Small intestine (tissue), 7 donors: ENCODE measurements at regions not wholly inside any gene's neighbourhood (a gene's known extent, or its start where the extent isn't known, plus 50 kb on each side); places are given as distances from the start of the nearest gene placed in this dataset.
"Not testable (repeated sequence)": the region's sequence is repeated elsewhere in the genome, so short reads cannot be mapped to it uniquely, and the experiment has no call there.

ENCODE experiments used
- DNase-seq, 2 donors: peaks; one replicate each; pipeline versions ENCODE4 v3.0.0 to v3.0.0-alpha.2; 2013
- FAIRE-seq: peaks from 2 replicates; lab custom pipeline; 2012; peaks lifted over from hg19 to GRCh38; lab: Jason Lieb, UNC
- H3K27ac ChIP-seq, 3 donors: one replicate each; pipeline ENCODE4 v1.5.1; 2013; ENCODE audit warnings: low read length in 2 of 3, mild to moderate bottlenecking in 2 of 3, control low read depth in 1 of 3, inconsistent platforms in 1 of 3, low read depth in 1 of 3, moderate library complexity in 1 of 3
- H3K27me3 ChIP-seq, 3 donors: one replicate each; pipeline ENCODE4 v1.6.1; 2013; ENCODE audit warnings: low read length in 3 of 3, inconsistent platforms in 1 of 3; ENCODE audit not compliant: control insufficient read depth in 3 of 3, insufficient read depth in 3 of 3
- H3K36me3 ChIP-seq, 3 donors: one replicate each; pipeline ENCODE4 v1.6.1; 2013; ENCODE audit warnings: low read length in 3 of 3, inconsistent platforms in 1 of 3, low read depth in 1 of 3, mild to moderate bottlenecking in 1 of 3, moderate library complexity in 1 of 3; ENCODE audit not compliant: control insufficient read depth in 3 of 3, insufficient read depth in 2 of 3
- H3K4me1 ChIP-seq, 3 donors: one replicate each; pipeline ENCODE4 v1.6.1; 2013; ENCODE audit warnings: low read length in 2 of 3, inconsistent platforms in 1 of 3, low read depth in 1 of 3, mild to moderate bottlenecking in 1 of 3, moderate library complexity in 1 of 3; ENCODE audit not compliant: control insufficient read depth in 3 of 3, insufficient read depth in 2 of 3
- H3K4me3 ChIP-seq, 3 donors: one replicate each; pipeline ENCODE4 v1.5.1; 2013; ENCODE audit warnings: low read length in 3 of 3, control low read depth in 1 of 3, inconsistent platforms in 1 of 3, low read depth in 1 of 3, mild to moderate bottlenecking in 1 of 3, moderate library complexity in 1 of 3
- H3K9me3 ChIP-seq, 2 donors: one replicate each; pipeline ENCODE4 v1.6.1; 2013; ENCODE audit warnings: low read depth in 1 of 2, low read length in 1 of 2; ENCODE audit not compliant: control insufficient read depth in 2 of 2, insufficient read depth in 1 of 2
- WGBS, 3 donors: extraction: QIAGEN DNeasy Blood & Tissue Kit; methylation state at CpG; one replicate each; pipeline ENCODE4 v1.1.7; 2013; 5-methylcytosine and 5-hydroxymethylcytosine counted together
- donor health status: healthy with polysubstance abuse.
- donor health status: control.
- donor health status: control.
- donor health status: Bipolar disorder and iron deficiency.
- donor health status: healthy.

DNA sequence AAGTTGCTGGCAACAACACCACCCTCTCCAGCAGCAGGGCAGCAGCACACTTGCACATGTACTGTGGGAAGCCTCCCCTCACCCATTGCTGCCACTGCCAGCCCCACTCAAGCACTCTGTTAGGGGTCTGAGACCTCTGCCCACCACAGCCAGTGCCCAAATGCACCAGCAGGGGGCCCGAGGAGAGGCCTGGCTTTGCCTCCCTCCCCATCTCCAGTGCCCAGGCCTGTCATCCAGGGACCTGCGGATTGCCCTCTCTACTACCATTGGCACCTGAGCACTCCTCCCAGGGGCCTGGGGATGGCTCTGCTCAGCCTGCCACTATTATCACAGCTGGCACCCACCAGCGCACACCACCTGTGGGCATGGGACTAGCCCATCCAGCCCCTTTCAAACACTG lies 175.7 kb downstream of the PMAIP1 start:
- WGBS, 3 donors = 83 to 90% (median 89%) methylated on average over 3 of the region's 3 CpGs
- no peak for FAIRE-seq
- no peaks in the 10 kb centered on the region for H3K36me3 ChIP-seq
- no peak for DNase-seq
- no peak overlapping the region for H3K4me3 ChIP-seq
- H3K4me1 ChIP-seq = no peaks in the 10 kb centered on the region
- H3K27ac ChIP-seq = no peak overlapping the region
- peaks cover 0 to 3% of the 10 kb centered on the region in 2 donors for H3K9me3 ChIP-seq
- H3K27me3 ChIP-seq = no peaks in the 10 kb centered on the region

DNA sequence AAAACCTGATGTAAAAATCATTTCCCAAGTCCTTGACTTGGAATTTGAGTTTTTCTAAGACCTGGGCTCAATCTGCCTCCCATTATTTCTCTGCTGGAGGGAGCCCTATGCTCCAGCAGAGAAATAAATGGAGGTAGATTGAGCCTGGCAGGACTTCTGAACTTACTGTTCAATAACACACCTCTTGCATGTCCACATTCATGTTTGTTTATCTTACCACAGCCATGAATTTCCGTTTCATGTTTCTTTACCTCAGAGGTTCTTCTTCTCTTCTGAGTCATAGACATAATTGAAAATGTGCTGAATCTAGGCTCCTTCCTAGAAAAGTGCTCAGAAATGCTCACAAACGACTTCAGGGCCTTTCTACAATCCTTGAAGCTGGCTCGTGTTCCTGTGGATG lies 170.8 kb downstream of the PMAIP1 start:
- H3K36me3 ChIP-seq = no peaks in the 10 kb centered on the region
- 61 to 68% (median 62%) methylated on average over 3 of the region's 3 CpGs for WGBS, 3 donors
- no peak overlapping the region for H3K4me3 ChIP-seq
- no peaks in the 10 kb centered on the region for H3K4me1 ChIP-seq
- H3K9me3 ChIP-seq = peaks cover 0 to under 1% of the 10 kb centered on the region in 2 donors
- no peak for DNase-seq
- no peak overlapping the region for H3K27ac ChIP-seq
- no peaks in the 10 kb centered on the region for H3K27me3 ChIP-seq
- no peak for FAIRE-seq

DNA sequence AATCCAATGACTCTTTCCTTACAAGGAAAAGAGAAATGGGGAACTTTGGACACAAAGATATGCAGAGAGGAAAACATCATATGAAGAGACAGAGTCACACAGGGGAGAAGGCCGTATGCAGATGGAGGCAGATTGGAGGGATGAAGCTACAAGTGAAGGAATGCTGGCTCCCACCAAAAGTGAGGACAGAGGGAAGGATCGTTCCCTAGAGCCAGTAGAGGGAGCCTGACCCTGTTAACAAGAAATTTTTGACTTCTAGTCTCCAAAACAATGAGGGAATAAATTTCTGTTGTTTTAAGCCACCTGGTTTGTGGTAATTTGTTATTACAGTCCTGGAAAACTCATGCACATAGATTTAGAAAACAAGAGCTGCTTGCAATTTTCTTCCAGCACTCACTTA lies 169.3 kb downstream of the PMAIP1 start:
- FAIRE-seq (no peak), DNase-seq (no peak)
- H3K9me3 ChIP-seq = no peaks in the 10 kb centered on the region
- H3K4me1 ChIP-seq = no peaks in the 10 kb centered on the region
- no peak overlapping the region for H3K27ac ChIP-seq
- H3K4me3 ChIP-seq = no peak overlapping the region
- H3K27me3 ChIP-seq = no peaks in the 10 kb centered on the region
- WGBS, 3 donors = 65 to 66% (median 65%) methylated on average over 2 of the region's 2 CpGs
- no peaks in the 10 kb centered on the region for H3K36me3 ChIP-seq

DNA sequence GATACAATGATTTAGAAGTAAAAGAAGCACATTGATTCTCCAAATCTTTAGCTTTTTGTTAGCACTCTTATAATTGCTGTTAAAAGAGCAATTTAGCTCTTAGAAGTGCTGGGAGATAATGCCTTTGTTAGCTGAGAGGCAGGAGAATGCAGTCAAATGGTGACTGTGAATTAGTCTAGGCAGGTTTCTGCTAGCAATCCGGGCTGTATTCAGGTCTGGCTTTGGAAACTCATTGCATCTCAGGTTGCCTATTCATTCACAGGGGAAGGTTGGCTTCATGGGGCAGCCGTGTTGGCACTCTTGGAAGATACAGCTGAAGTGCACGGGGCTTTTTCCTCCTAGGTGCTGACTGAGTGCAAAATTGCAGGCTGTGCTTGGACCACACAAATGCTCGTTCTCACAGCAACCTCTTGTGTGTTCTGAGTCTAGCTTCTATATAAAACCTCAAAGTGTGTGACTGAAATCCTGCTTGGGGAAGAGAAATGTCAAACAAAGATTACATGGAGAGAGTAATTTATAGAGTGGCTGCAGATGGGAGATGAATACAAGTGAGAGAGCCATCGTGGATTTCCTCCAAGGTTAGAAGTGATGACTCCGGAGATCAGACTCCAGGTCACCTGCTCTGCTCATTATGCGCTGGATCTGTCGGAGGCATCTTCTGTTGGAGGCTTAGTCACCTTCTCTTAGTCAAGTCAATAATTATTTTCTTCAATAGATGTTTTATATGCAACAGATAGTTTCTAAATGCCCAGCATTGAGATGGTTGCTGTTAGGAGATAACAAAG lies 167.8 kb downstream of the PMAIP1 start:
- Histone ChIP-seq H3K9me3 (no peaks in the 10 kb centered on the region), H3K27me3 (no peaks in the 10 kb centered on the region), H3K36me3 (no peaks in the 10 kb centered on the region), H3K27ac (no peak overlapping the region), H3K4me1 (no peaks in the 10 kb centered on the region), H3K4me3 (no peak overlapping the region)
- WGBS, 3 donors = 61 to 66% (median 65%) methylated on average over 8 of the region's 8 CpGs
- no peak for DNase-seq
- no peak for FAIRE-seq

DNA sequence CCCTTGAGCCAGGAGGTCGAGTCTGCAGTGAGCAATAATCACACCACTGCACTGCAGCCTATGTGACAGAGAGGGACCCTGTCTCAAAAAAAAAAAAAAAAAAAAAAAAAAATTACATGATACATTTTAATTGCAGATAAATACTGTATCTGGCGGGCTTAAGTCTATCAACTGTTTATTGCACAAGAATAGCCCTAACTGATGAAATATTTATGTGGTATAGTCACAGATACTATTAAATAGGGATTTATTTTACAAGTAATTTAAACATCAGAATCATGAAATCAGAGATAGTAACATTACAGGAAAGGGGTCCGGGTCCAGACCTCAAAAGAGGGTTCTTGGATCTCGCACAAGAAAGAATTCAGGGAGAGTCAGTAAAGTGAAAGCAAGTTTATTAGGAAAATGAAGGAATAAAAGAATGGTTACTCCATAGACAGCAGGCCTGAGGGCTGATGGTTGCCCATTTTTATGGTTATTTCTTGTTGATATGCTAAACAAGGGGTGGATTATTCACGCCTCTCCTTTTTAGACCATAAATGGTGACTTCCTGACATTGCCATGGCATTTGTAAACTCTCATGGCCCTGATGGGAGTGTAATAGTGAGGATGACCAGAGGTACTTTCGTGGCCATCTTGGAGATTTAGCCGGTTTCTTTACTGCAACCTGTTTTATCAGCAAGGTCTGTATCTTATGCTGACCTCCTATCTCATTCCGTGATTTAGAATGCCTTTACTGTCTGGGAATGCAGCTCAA lies 166.6 kb downstream of the PMAIP1 start:
- no peaks in the 10 kb centered on the region for H3K4me1 ChIP-seq
- 67 to 77% (median 72%) methylated on average over 8 of the region's 8 CpGs for WGBS, 3 donors
- no peak overlapping the region for H3K4me3 ChIP-seq
- no peaks in the 10 kb centered on the region for H3K36me3 ChIP-seq
- H3K27ac ChIP-seq = no peak overlapping the region
- no peaks in the 10 kb centered on the region for H3K9me3 ChIP-seq
- no peaks in the 10 kb centered on the region for H3K27me3 ChIP-seq
- FAIRE-seq (no peak), DNase-seq (no peak)

DNA sequence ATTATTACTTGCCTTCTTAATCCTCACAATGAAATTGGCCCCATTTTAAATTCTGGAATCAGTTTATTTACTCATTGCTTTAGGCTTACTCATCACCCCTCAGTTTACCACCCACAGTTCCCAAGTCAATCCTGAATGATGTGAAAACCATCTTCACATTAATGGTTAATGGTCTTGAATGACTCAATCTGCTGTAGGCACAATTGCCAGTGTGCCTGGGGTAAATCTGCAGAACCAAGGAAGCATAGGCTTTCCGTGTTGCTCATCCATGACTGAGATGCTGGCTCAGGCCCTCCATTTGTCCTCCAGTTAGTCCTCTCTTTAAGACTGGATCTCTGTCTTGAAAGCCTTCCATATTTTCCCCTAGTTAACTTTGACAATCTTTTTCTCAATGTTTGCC lies 164.5 kb downstream of the PMAIP1 start:
- FAIRE-seq (no peak), DNase-seq (no peak)
- Histone ChIP-seq H3K9me3 (no peaks in the 10 kb centered on the region), H3K4me3 (no peak overlapping the region), H3K27me3 (no peaks in the 10 kb centered on the region), H3K36me3 (no peaks in the 10 kb centered on the region), H3K27ac (no peak overlapping the region), H3K4me1 (no peaks in the 10 kb centered on the region)
- 85 to 96% (median 89%) methylated on average over 1 of the region's 1 CpG for WGBS, 3 donors

DNA sequence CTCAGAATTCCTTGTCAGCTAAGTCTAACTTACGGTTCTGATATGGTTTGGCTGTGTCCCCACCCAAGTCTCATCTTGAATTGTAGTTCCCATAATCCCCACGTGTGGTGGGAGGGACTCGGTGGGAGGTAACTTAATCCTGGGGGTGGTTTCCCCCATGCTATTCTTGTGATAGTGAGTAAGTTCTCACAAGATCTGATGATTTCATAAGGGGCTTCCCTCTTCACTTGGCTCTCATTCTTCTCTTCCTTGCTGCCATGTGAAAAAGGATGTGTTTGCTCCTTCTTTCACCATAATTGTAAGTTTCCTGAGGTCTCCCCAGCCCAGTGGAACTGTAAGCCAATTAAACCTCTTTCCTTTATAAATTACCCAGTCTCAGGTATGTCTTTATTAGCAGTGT lies 163.0 kb downstream of the PMAIP1 start:
- H3K4me1 ChIP-seq, H3K36me3 ChIP-seq, H3K9me3 ChIP-seq, H3K27me3 ChIP-seq, H3K4me3 ChIP-seq, DNase-seq, H3K27ac ChIP-seq, FAIRE-seq: not testable (repeated sequence)
- WGBS, 3 donors = 56 to 70% (median 65%) methylated on average over 3 of the region's 3 CpGs

DNA sequence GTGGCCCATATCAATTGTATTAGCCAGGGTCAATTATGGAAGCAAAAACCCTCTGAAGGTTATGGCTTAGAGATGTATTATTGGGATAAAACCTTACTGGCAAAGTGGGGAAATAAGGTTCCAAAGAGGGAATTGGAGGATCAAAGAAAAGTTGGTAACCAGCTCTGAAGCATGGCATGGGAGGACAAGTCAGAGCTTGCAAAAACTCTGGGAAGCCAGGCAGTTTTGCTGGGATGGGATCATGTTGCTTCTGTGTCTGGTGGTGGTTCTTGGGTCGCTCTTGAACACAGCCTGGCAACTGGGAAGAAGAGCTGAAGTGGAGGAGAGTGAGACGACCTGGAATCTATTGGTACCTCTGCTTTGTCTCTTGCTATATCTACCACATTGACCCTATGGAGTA lies 162.6 kb downstream of the PMAIP1 start:
- WGBS, 3 donors = 71 to 77% (median 73%) methylated on average over 2 of the region's 2 CpGs
- no peak for FAIRE-seq
- H3K9me3 ChIP-seq = no peaks in the 10 kb centered on the region

More for the DNA sequence above, 162.6 kb downstream of the PMAIP1 start:
- Histone ChIP-seq H3K36me3 (no peaks in the 10 kb centered on the region), H3K27me3 (no peaks in the 10 kb centered on the region), H3K4me3 (no peak overlapping the region), H3K27ac (no peak overlapping the region), H3K4me1 (no peaks in the 10 kb centered on the region)
- no peak for DNase-seq
